ENCODE measurements at regions not wholly inside any gene's neighbourhood (a gene's known extent, or its start where the extent isn't known, plus 50 kb on each side); places are given as distances from the start of the nearest gene placed in this dataset.

- DNase-seq = no peak
- H3K4me1 Mint-ChIP-seq = peaks cover 31 to 40% (median 38%) of the 10 kb centered on the region in 3 donors
- peak overlapping the region in 2 of 8 donors; percentile 21 to 55 for H3K4me3 Mint-ChIP-seq
- peak overlapping the region in 4 of 6 donors; percentile 5 to 91 (median 36) for H3K27ac Mint-ChIP-seq
- no peak for ATAC-seq (ENCODE audit: low read depth in 2 of 2)
- H3K9me3 Mint-ChIP-seq = no peaks in the 10 kb centered on the region
- H3K27me3 Mint-ChIP-seq = no peaks in the 10 kb centered on the region
- no peaks in the 10 kb centered on the region for H3K36me3 Mint-ChIP-seq
Measured at GRCh38 chr6:167049275-167049674, 50.1 kb downstream of the CEP43 start.

- Mint-ChIP-seq H3K4me1 (peaks cover 28 to 41% (median 37%) of the 10 kb centered on the region in 3 donors), H3K9me3 (no peaks in the 10 kb centered on the region), H3K27me3 (no peaks in the 10 kb centered on the region), H3K4me3 (no peak overlapping the region), H3K27ac (peak overlapping the region in 2 of 6 donors; percentile 5 to 26), H3K36me3 (no peaks in the 10 kb centered on the region)
- DNase-seq = no peak
- ATAC-seq (ENCODE audit: low read depth in 2 of 2) = no peak
Measured at GRCh38 chr6:167050903-167051302, 51.7 kb downstream of the CEP43 start.

GRCh38 chr6:167053895-167054530 lies 54.8 kb downstream of the CEP43 start:
- DNase-seq (no peak), ATAC-seq (ENCODE audit: low read depth in 2 of 2) (no peak)
- Mint-ChIP-seq H3K9me3 (no peaks in the 10 kb centered on the region), H3K27me3 (no peaks in the 10 kb centered on the region), H3K27ac (no peak overlapping the region), H3K4me1 (peaks cover 17 to 30% (median 27%) of the 10 kb centered on the region in 3 donors), H3K4me3 (no peak overlapping the region), H3K36me3 (no peaks in the 10 kb centered on the region)

- Mint-ChIP-seq H3K4me1 (peaks cover 13 to 27% (median 18%) of the 10 kb centered on the region in 3 donors), H3K27me3 (no peaks in the 10 kb centered on the region), H3K9me3 (no peaks in the 10 kb centered on the region), H3K36me3 (no peaks in the 10 kb centered on the region), H3K4me3 (no peak overlapping the region), H3K27ac (no peak overlapping the region)
- DNase-seq (no peak), ATAC-seq (ENCODE audit: low read depth in 2 of 2) (no peak)
Measured at GRCh38 chr6:167054987-167055386, 55.8 kb downstream of the CEP43 start.

- peaks cover 9 to 24% (median 12%) of the 10 kb centered on the region in 3 donors for H3K4me1 Mint-ChIP-seq
Measured at GRCh38 chr6:167056370-167056769, 57.2 kb downstream of the CEP43 start.

GRCh38 chr6:167058261-167058660 lies 59.1 kb downstream of the CEP43 start:
- Mint-ChIP-seq H3K9me3 (peaks cover 0 to 2% (median 0%) of the 10 kb centered on the region in 7 donors), H3K27ac (peak overlapping the region in 1 of 6 donors; percentile 37), H3K27me3 (no peaks in the 10 kb centered on the region), H3K36me3 (no peaks in the 10 kb centered on the region), H3K4me3 (peak overlapping the region in 1 of 8 donors; percentile 33), H3K4me1 (peaks cover 9 to 24% (median 12%) of the 10 kb centered on the region in 3 donors)
- ATAC-seq (ENCODE audit: low read depth in 2 of 2) (no peak), DNase-seq (no peak)

More at GRCh38 chr6:167056370-167056769, 57.2 kb downstream of the CEP43 start:
- DNase-seq (no peak), ATAC-seq (ENCODE audit: low read depth in 2 of 2) (peak in 1 of 2 donors; percentile 48)
- no peaks in the 10 kb centered on the region for H3K27me3 Mint-ChIP-seq
- peak overlapping the region in 1 of 6 donors; percentile 11 for H3K27ac Mint-ChIP-seq
- peak overlapping the region in 1 of 8 donors; percentile 10 for H3K4me3 Mint-ChIP-seq
- no peaks in the 10 kb centered on the region for H3K36me3 Mint-ChIP-seq
- H3K9me3 Mint-ChIP-seq = no peaks in the 10 kb centered on the region

Data from naive B cell (primary cell).